ENCODE measurements at regions not wholly inside any gene's neighbourhood (a gene's known extent, or its start where the extent isn't known, plus 50 kb on each side); places are given as distances from the start of the nearest gene placed in this dataset.

GRCh38 chr15:93860701-93861100, 370.7 kb upstream of the MCTP2 start:
- H3K4me3 ChIP-seq (ENCODE audit: low read length): no peak overlapping the region
- TF ChIP-seq CTCF (conservative IDR thresholded peaks at IDR 0.05; ENCODE audit: low read length): no peak
- no peak for DNase-seq (ENCODE audit: low read depth)

GRCh38 chr15:93859176-93859575, 372.2 kb upstream of the MCTP2 start:
- DNase-seq (ENCODE audit: low read depth): no peak

GRCh38 chr15:93855181-93855826, 376.1 kb upstream of the MCTP2 start:
- no peak for DNase-seq (ENCODE audit: low read depth)
- no peak overlapping the region for H3K4me3 ChIP-seq (ENCODE audit: low read length)
- no peak for TF ChIP-seq CTCF (conservative IDR thresholded peaks at IDR 0.05; ENCODE audit: low read length)

More at GRCh38 chr15:93859176-93859575, 372.2 kb upstream of the MCTP2 start:
- no peak for TF ChIP-seq CTCF (conservative IDR thresholded peaks at IDR 0.05; ENCODE audit: low read length)
- H3K4me3 ChIP-seq (ENCODE audit: low read length): no peak overlapping the region

- no peak overlapping the region for H3K4me3 ChIP-seq (ENCODE audit: low read length)
- no peak for DNase-seq (ENCODE audit: low read depth)
- TF ChIP-seq CTCF (conservative IDR thresholded peaks at IDR 0.05; ENCODE audit: low read length): no peak
Measured at GRCh38 chr15:93854088-93854487, 377.3 kb upstream of the MCTP2 start.

GRCh38 chr15:93852761-93853160, 378.6 kb upstream of the MCTP2 start:
- no peak overlapping the region for H3K4me3 ChIP-seq (ENCODE audit: low read length)
- DNase-seq (ENCODE audit: low read depth): no peak
- no peak for TF ChIP-seq CTCF (conservative IDR thresholded peaks at IDR 0.05; ENCODE audit: low read length)

GRCh38 chr15:93848490-93848889, 382.9 kb upstream of the MCTP2 start:
- no peak for DNase-seq (ENCODE audit: low read depth)
- no peak for TF ChIP-seq CTCF (conservative IDR thresholded peaks at IDR 0.05; ENCODE audit: low read length)
- no peak overlapping the region for H3K4me3 ChIP-seq (ENCODE audit: low read length)

GRCh38 chr15:93848076-93848475, 383.3 kb upstream of the MCTP2 start:
- DNase-seq (ENCODE audit: low read depth): no peak
- no peak overlapping the region for H3K4me3 ChIP-seq (ENCODE audit: low read length)
- no peak for TF ChIP-seq CTCF (conservative IDR thresholded peaks at IDR 0.05; ENCODE audit: low read length)
